Nephron progenitor cell (in vitro differentiated cells): ENCODE measurements at regions not wholly inside any gene's neighbourhood (a gene's known extent, or its start where the extent isn't known, plus 50 kb on each side); places are given as distances from the start of the nearest gene placed in this dataset.

Experiments
- DNase-seq: peaks from one replicate; pipeline ENCODE4 v3.0.0; 2021
- H3K27ac Mint-ChIP-seq: 2 replicates; pipeline ENCODE4 v1.8.0; 2021; ENCODE audit warnings: mild to moderate bottlenecking, moderate library complexity, mixed read lengths
- H3K27me3 Mint-ChIP-seq: 2 replicates; pipeline ENCODE4 v1.8.0; 2021; ENCODE audit warnings: mild to moderate bottlenecking, low read depth, mixed read lengths; ENCODE audit not compliant: poor library complexity
- H3K36me3 Mint-ChIP-seq: 2 replicates; pipeline ENCODE4 v1.8.0; 2021; ENCODE audit warnings: low read depth, mixed read lengths
- H3K4me1 Mint-ChIP-seq: 2 replicates; pipeline ENCODE4 v1.8.0; 2021; ENCODE audit warnings: mixed read lengths
- H3K4me3 Mint-ChIP-seq: 2 replicates; pipeline ENCODE4 v1.8.0; 2021; ENCODE audit warnings: mild to moderate bottlenecking, moderate library complexity, mixed read lengths
- H3K9me3 Mint-ChIP-seq: 2 replicates; pipeline ENCODE4 v1.8.0; 2021; ENCODE audit warnings: mild to moderate bottlenecking, moderate library complexity, mixed read lengths
- TF ChIP-seq, protein P1 (sequence below): fragments of 200-600 bp; sonication (generic); IDR thresholded peaks from 2 replicates; pipeline ENCODE4 v1.5.0; 2021; ENCODE audit warnings: antibody characterized with exemption

- Mint-ChIP-seq H3K9me3 (peaks cover 7% of the 10 kb centered on the region), H3K27me3 (peaks cover 10% of the 10 kb centered on the region), H3K4me3 (no peak overlapping the region), H3K4me1 (peaks cover 47% of the 10 kb centered on the region), H3K27ac (no peak overlapping the region), H3K36me3 (no peaks in the 10 kb centered on the region)
- DNase-seq: no peak
- TF ChIP-seq, protein P1, sequence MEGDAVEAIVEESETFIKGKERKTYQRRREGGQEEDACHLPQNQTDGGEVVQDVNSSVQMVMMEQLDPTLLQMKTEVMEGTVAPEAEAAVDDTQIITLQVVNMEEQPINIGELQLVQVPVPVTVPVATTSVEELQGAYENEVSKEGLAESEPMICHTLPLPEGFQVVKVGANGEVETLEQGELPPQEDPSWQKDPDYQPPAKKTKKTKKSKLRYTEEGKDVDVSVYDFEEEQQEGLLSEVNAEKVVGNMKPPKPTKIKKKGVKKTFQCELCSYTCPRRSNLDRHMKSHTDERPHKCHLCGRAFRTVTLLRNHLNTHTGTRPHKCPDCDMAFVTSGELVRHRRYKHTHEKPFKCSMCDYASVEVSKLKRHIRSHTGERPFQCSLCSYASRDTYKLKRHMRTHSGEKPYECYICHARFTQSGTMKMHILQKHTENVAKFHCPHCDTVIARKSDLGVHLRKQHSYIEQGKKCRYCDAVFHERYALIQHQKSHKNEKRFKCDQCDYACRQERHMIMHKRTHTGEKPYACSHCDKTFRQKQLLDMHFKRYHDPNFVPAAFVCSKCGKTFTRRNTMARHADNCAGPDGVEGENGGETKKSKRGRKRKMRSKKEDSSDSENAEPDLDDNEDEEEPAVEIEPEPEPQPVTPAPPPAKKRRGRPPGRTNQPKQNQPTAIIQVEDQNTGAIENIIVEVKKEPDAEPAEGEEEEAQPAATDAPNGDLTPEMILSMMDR: no peak
Measured at GRCh38 chr1:34532113-34532512, 222.7 kb upstream of the GJB5 start.

DNA sequence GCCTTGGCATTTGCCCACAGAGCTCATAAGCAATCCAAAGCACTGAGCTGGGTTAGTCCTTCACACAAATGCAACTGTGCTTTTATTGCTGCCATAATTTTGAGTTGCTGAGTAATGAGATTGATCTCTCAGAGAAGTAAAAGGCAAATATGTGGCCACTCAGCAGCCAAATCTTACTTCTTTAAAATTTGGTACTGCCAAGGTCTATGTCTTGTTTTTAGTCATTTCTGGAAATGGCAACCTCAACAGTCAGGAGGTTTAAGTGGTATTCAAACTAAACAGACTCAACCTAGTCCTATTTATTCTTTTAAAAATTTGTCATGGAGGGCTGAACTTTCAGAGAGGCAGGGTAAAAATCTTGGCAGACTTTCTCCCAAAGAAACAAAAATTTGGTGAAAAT is 216.4 kb upstream of the GJB5 start:
- no peak overlapping the region for H3K27ac Mint-ChIP-seq
- H3K9me3 Mint-ChIP-seq: peaks cover 7% of the 10 kb centered on the region
- H3K4me1 Mint-ChIP-seq: no peaks in the 10 kb centered on the region
- no peak overlapping the region for H3K4me3 Mint-ChIP-seq
- peaks cover 16% of the 10 kb centered on the region for H3K27me3 Mint-ChIP-seq
- TF ChIP-seq, protein P1: no peak
- DNase-seq: no peak
- no peaks in the 10 kb centered on the region for H3K36me3 Mint-ChIP-seq

- DNase-seq: no peak
- Mint-ChIP-seq H3K4me3 (no peak overlapping the region), H3K27ac (no peak overlapping the region), H3K36me3 (no peaks in the 10 kb centered on the region), H3K27me3 (peaks cover 18% of the 10 kb centered on the region), H3K9me3 (peaks cover 22% of the 10 kb centered on the region), H3K4me1 (no peaks in the 10 kb centered on the region)
- TF ChIP-seq, protein P1: peak; percentile 33
Measured at GRCh38 chr1:34547046-34547674, 207.7 kb upstream of the GJB5 start.

DNA sequence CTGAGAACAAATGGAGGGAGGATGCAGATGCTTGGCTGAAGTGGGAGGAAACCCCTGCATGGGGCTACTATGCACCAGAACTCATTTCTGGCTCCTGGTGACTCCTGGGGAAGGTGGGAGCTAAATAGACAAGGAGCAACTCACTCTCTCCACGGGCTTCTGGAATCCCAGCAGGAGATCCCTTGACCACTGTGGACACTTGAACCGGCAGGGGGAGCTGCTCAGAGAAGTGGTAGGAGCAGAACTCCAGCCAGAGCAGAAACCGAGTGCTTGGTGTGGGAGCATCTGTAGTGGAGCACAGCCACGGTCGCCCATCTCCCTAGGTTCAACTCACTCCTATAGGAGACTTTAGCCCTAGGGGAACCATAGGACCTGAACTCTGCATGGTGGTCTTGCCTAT is 205.6 kb upstream of the GJB5 start:
- Mint-ChIP-seq H3K9me3 (peaks cover 32% of the 10 kb centered on the region), H3K27ac (no peak overlapping the region), H3K36me3 (no peaks in the 10 kb centered on the region), H3K4me3 (no peak overlapping the region), H3K4me1 (no peaks in the 10 kb centered on the region), H3K27me3 (peaks cover 28% of the 10 kb centered on the region)
- TF ChIP-seq, protein P1: no peak
- DNase-seq: peak; percentile 32

DNA sequence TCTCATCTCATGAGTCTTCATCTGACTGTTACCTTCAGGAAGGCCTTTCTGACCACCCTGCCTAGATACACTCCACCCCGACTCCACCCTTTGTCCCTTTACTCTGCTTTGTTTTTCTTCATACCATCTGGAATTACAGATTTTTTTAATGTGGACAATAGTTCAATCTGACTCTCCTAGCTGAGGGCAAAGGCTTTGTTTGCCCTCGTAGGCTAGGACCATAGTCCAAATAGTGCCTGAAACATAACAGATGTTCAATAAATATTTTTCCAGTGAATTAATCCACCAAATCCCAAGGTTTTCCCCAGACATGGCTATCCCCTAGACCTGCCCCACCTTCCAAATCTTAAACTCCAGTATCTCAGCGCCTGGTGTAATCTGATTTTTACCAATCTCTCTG is 176.5 kb upstream of the GJB5 start:
- DNase-seq: no peak
- H3K4me3 Mint-ChIP-seq: no peak overlapping the region
- H3K4me1 Mint-ChIP-seq: no peaks in the 10 kb centered on the region
- no peak overlapping the region for H3K27ac Mint-ChIP-seq
- H3K27me3 Mint-ChIP-seq: no peaks in the 10 kb centered on the region
- H3K36me3 Mint-ChIP-seq: no peaks in the 10 kb centered on the region
- TF ChIP-seq, protein P1: no peak
- H3K9me3 Mint-ChIP-seq: peaks cover 6% of the 10 kb centered on the region

DNA sequence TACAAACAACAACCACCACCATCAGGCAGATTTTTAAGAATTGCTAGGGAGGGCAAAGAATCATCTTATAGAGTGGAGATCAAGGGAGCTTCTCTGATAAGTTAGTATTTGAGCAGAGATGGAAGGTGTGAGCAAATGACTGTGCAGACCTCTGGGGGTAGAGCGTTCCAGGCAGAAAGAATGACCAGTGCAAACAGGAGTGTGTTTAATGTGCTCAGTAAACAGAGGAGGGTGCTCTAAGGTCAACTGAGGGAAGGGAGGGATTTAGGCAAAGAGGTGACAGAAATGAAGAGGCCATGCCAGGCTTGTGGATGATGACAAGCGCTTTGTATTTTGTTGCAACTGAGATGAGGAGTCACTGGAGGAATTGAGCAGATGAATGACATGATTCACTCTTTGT is 172.5 kb upstream of the GJB5 start:
- TF ChIP-seq, protein P1: no peak
- H3K4me3 Mint-ChIP-seq: no peak overlapping the region
- peaks cover 8% of the 10 kb centered on the region for H3K27me3 Mint-ChIP-seq
- peaks cover 13% of the 10 kb centered on the region for H3K4me1 Mint-ChIP-seq
- no peak for DNase-seq
- H3K36me3 Mint-ChIP-seq: no peaks in the 10 kb centered on the region
- peaks cover 6% of the 10 kb centered on the region for H3K9me3 Mint-ChIP-seq
- H3K27ac Mint-ChIP-seq: no peak overlapping the region
